ENCODE measurements at regions not wholly inside any gene's neighbourhood (a gene's known extent, or its start where the extent isn't known, plus 50 kb on each side); places are given as distances from the start of the nearest gene placed in this dataset.
"Not testable (repeated sequence)": the region's sequence is repeated elsewhere in the genome, so short reads cannot be mapped to it uniquely, and the experiment has no call there.

DNA sequence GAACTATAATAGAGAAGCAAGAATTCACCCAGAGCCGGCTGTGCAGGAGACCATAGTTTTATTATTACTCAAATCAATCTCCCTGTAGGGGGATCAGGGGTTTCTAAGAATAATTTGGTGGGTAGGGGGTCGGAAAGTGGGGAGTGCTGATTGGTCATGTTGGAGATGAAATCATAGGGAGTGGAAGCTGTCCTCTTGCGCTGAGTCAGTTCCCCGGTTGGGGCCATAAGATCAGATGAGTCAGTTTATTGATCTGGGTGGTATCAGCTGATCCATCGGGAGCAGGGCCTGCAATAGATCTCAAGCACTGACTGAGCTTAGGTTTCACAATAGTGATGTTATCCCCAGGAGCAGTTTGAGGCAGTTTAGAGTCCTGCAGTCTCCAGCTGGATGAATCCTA, 97.0 kb upstream of the SNRPN start:
- Histone ChIP-seq H3K4me3 (ENCODE audit: insufficient read depth, low read depth, low read length) (peak overlapping the region; percentile 89), H3K27ac (ENCODE audit: insufficient read depth, low read length) (peak overlapping the region; percentile 100), H2BK15ac (ENCODE audit: low read depth, low read length) (peak overlapping the region; percentile 68; the same call in 1 of the 3 replicates), H3K27me3 (ENCODE audit: control insufficient read depth, insufficient read depth, low read length) (no peaks in the 10 kb centered on the region), H3K79me1 (ENCODE audit: low read depth in 1 of 2, low read length in 2 of 2) (0 out of 4 replicates have a peak, but pooled peaks cover 0 to 5% of the 10 kb centered on the region in 2 experiments), H3K36me3 (ENCODE audit: control insufficient read depth, insufficient read depth, low read length) (no peaks in the 10 kb centered on the region), H2BK5ac (ENCODE audit: low read depth, low read length, poor library complexity, severe bottlenecking) (peak overlapping the region; percentile 99), H3K23ac (ENCODE audit: low read depth, low read length) (no peak overlapping the region), H3K9me1 (ENCODE audit: insufficient read depth, low read length) (no peaks in the 10 kb centered on the region), H3K14ac (replicated peaks; ENCODE audit: low read depth, low read length) (0 out of 2 replicates have a peak overlapping the region, but pooled peaks have one; percentile 19), H3K9ac (ENCODE audit: low read depth, low read length) (peak overlapping the region; percentile 94), H2AK5ac (ENCODE audit: low read depth, low read length) (no peak overlapping the region), H3K56ac (ENCODE audit: extremely low read depth, insufficient read depth, low read length) (peak overlapping the region; percentile 41; the same call in 1 of the 2 replicates), H4K5ac (ENCODE audit: low read depth, low read length) (peak overlapping the region; percentile 94), H2AK9ac (replicated peaks; ENCODE audit: low read depth, low read length, poor library complexity) (no peak overlapping the region), H3K4me1 (ENCODE audit: control insufficient read depth, insufficient read depth, low read length) (peaks cover 6% of the 10 kb centered on the region; the same call in 1 of the 2 replicates), H2BK120ac (ENCODE audit: low read depth, low read length) (peak overlapping the region; percentile 99; the same call in 1 of the 2 replicates), H2BK20ac (ENCODE audit: low read depth, low read length) (0 out of 2 replicates have a peak overlapping the region, but pooled peaks have one; percentile 31), H4K20me1 (ENCODE audit: insufficient read depth, low read length) (no peaks in the 10 kb centered on the region), H4K8ac (ENCODE audit: low read depth in 2 of 2, low read length in 2 of 2) (peak overlapping the region; percentile 91 to 97), H3K18ac (ENCODE audit: low read depth, low read length) (peak overlapping the region; percentile 97), H2AFZ (replicated peaks; ENCODE audit: low read length, poor library complexity) (no peak overlapping the region), H3K9me3 (ENCODE audit: control insufficient read depth, insufficient read depth, low read length) (0 out of 2 replicates have a peak, but pooled peaks cover 2% of the 10 kb centered on the region), H4K91ac (ENCODE audit: insufficient read depth, low read depth, low read length) (peak overlapping the region; percentile 99), H3K4me2 (ENCODE audit: low read depth, low read length) (peak overlapping the region; percentile 86), H3K4ac (ENCODE audit: low read depth, low read length) (peak overlapping the region; percentile 91)
- TF ChIP-seq, protein P1, sequence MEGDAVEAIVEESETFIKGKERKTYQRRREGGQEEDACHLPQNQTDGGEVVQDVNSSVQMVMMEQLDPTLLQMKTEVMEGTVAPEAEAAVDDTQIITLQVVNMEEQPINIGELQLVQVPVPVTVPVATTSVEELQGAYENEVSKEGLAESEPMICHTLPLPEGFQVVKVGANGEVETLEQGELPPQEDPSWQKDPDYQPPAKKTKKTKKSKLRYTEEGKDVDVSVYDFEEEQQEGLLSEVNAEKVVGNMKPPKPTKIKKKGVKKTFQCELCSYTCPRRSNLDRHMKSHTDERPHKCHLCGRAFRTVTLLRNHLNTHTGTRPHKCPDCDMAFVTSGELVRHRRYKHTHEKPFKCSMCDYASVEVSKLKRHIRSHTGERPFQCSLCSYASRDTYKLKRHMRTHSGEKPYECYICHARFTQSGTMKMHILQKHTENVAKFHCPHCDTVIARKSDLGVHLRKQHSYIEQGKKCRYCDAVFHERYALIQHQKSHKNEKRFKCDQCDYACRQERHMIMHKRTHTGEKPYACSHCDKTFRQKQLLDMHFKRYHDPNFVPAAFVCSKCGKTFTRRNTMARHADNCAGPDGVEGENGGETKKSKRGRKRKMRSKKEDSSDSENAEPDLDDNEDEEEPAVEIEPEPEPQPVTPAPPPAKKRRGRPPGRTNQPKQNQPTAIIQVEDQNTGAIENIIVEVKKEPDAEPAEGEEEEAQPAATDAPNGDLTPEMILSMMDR (conservative IDR thresholded peaks at IDR 0.05; ENCODE audit: low read depth, low read length): no peak
- TF ChIP-seq CEBPB (IDR thresholded peaks at IDR 0.05; ENCODE audit: low read depth, low read length): 0 out of 2 replicates have a peak, but pooled peaks have one; percentile 16
- no peak for TF ChIP-seq RFX5 (IDR thresholded peaks at IDR 0.05; ENCODE audit: low read depth, low read length)
- dilution Hi-C loops (cut with HindIII; ENCODE audit: low sequenced_read_pairs, unreplicated experiment) (no loop called here), in situ Hi-C loops (cut with MboI; ENCODE audit: low sequenced_read_pairs) (no loop called here), intact Hi-C loops (cut with micrococcal nuclease) (loop anchor here (2.0 kb wide), 1 partner anchor 99 kb away; no protein-coding TSS in a partner anchor)
- DNase-seq (peak; percentile 61), ATAC-seq (ENCODE audit: low read depth) (peak; percentile 9; the same call in 1 of the 2 replicates)
- CTCF ChIA-PET: no interaction called here
- POLR2A ChIA-PET (ENCODE audit: unreplicated experiment): no interaction called here
- WGBS, 2 experiments (ENCODE audit: extremely low coverage in 2 of 2, insufficient read length in 1 of 2): 28% methylated on average over 3 of the region's 5 CpGs; no CpG with 5 or more reads in 1 of the 2 experiments
- BruUV-seq (replicated peaks): no TSS peak

DNA sequence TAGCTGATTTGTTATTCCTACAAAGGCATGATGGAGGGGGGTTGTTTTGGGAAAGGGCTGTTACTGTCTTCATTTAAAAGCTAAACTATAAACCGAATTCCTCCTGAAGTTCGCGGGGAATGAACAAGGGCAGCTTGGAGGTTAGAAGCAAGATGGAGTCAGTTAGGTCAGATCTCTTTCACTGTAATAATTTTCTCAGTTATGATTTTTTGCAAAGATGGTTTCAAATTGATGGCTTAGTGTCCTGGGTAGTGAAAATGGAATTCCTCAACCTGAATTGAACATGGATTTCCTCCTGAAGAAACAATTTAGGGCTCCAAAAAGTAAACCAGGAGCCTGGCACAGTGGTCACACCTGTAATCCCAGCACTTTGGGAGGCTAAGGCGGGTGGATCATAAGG, 96.6 kb upstream of the SNRPN start:
- H3K9me1 ChIP-seq (ENCODE audit: insufficient read depth, low read length); intact Hi-C loops (cut with micrococcal nuclease); DNase-seq; H3K27me3 ChIP-seq (ENCODE audit: control insufficient read depth, insufficient read depth, low read length); in situ Hi-C loops (cut with MboI; ENCODE audit: low sequenced_read_pairs); H2AFZ ChIP-seq (replicated peaks; ENCODE audit: low read length, poor library complexity); H3K79me1 ChIP-seq (ENCODE audit: low read depth in 1 of 2, low read length in 2 of 2); H2AK9ac ChIP-seq (replicated peaks; ENCODE audit: low read depth, low read length, poor library complexity); dilution Hi-C loops (cut with HindIII; ENCODE audit: low sequenced_read_pairs, unreplicated experiment); CTCF ChIA-PET; ATAC-seq (ENCODE audit: low read depth); BruUV-seq (replicated peaks); H3K36me3 ChIP-seq (ENCODE audit: control insufficient read depth, insufficient read depth, low read length); H3K4me1 ChIP-seq (ENCODE audit: control insufficient read depth, insufficient read depth, low read length); H4K20me1 ChIP-seq (ENCODE audit: insufficient read depth, low read length); H3K9me3 ChIP-seq (ENCODE audit: control insufficient read depth, insufficient read depth, low read length); POLR2A ChIA-PET (ENCODE audit: unreplicated experiment); H2AK5ac ChIP-seq (ENCODE audit: low read depth, low read length); H3K23ac ChIP-seq (ENCODE audit: low read depth, low read length): not testable (repeated sequence)
- Histone ChIP-seq H2BK120ac (ENCODE audit: low read depth, low read length) (peak overlapping the region; percentile 99), H2BK5ac (ENCODE audit: low read depth, low read length, poor library complexity, severe bottlenecking) (peak overlapping the region; percentile 99), H4K91ac (ENCODE audit: insufficient read depth, low read depth, low read length) (peak overlapping the region; percentile 99), H3K14ac (replicated peaks; ENCODE audit: low read depth, low read length) (0 out of 2 replicates have a peak overlapping the region, but pooled peaks have one; percentile 19), H3K9ac (ENCODE audit: low read depth, low read length) (peak overlapping the region; percentile 94), H3K4me3 (ENCODE audit: insufficient read depth, low read depth, low read length) (peak overlapping the region; percentile 89; the same call in 1 of the 2 replicates), H3K27ac (ENCODE audit: insufficient read depth, low read length) (peak overlapping the region; percentile 100), H3K18ac (ENCODE audit: low read depth, low read length) (peak overlapping the region; percentile 97), H4K8ac (ENCODE audit: low read depth in 2 of 2, low read length in 2 of 2) (peak overlapping the region; percentile 91 to 97), H3K4me2 (ENCODE audit: low read depth, low read length) (peak overlapping the region; percentile 86), H4K5ac (ENCODE audit: low read depth, low read length) (peak overlapping the region; percentile 94), H3K56ac (ENCODE audit: extremely low read depth, insufficient read depth, low read length) (peak overlapping the region; percentile 59), H2BK15ac (ENCODE audit: low read depth, low read length) (peak overlapping the region; percentile 68; the same call in 2 of the 3 replicates), H2BK20ac (ENCODE audit: low read depth, low read length) (peak overlapping the region; percentile 71), H3K4ac (ENCODE audit: low read depth, low read length) (peak overlapping the region; percentile 91)
- WGBS, 2 experiments (ENCODE audit: extremely low coverage in 2 of 2, insufficient read length in 1 of 2): no CpG with 5 or more reads among the region's 4 CpGs

All from IMR-90 (cell line).